GM18505 (cell line): ENCODE measurements at regions not wholly inside any gene's neighbourhood (a gene's known extent, or its start where the extent isn't known, plus 50 kb on each side); places are given as distances from the start of the nearest gene placed in this dataset.

Experiments used
- ATAC-seq: cut with Tn5 transposase; IDR thresholded peaks from one replicate; pipeline ENCODE4 v1.9.1; 2021; ENCODE audit not compliant: unreplicated experiment
- POLR2A ChIP-seq: IDR thresholded peaks from 4 replicates; pipeline ENCODE4 v1.6.1; 2011; ENCODE audit warnings: borderline replicate concordance; ENCODE audit not compliant: insufficient read depth, insufficient read length; ENCODE audit errors: extremely low read depth

GRCh38 chr15:93266291-93266690 lies 177.3 kb upstream of the RGMA start:
- no peak for TF ChIP-seq POLR2A
- ATAC-seq: no peak

DNA sequence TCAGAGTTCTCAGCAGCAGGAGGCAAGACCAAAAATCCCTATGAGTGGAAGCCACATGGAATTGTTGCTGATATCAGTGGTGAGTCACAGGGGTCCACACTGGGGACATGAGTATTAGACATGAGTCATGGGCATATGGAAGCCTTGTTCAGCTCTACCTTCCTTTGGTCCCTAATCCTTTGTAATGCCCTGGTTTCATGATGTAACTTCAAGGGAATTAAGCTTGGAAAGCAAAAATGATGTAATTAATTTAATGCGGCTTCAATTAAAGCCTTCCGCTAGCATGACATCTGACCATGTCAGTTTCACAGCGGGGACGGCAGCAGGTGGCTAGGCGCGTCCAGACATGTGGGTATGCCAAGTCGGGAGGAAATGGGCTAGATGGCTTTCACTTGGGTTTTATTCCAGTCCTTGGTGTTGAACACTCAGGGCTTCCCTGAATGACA lies 176.1 kb upstream of the RGMA start:
- no peak for ATAC-seq
- no peak for TF ChIP-seq POLR2A

DNA sequence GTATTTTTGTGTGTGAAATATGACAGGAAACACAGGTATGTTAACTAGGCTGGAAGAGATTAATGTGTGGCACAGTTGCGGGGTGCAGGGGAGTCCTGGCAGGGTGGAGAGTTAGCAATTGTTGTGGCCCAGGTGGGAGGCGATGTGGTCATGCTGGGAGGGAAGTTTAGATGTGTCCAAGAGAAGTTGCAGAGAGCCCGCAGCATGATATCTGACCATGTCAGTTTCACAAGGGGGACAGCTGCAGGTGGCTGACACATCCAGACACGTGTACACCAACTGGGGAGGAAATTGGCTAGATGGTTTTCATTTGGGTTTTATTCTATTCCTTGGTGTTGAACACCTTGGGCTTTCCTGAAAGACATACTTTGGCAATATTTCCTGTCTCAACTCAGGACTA lies 172.8 kb upstream of the RGMA start:
- ATAC-seq: no peak
- TF ChIP-seq POLR2A: no peak

- TF ChIP-seq POLR2A: no peak
- no peak for ATAC-seq
Measured at GRCh38 chr15:93257920-93258319, 168.9 kb upstream of the RGMA start.

DNA sequence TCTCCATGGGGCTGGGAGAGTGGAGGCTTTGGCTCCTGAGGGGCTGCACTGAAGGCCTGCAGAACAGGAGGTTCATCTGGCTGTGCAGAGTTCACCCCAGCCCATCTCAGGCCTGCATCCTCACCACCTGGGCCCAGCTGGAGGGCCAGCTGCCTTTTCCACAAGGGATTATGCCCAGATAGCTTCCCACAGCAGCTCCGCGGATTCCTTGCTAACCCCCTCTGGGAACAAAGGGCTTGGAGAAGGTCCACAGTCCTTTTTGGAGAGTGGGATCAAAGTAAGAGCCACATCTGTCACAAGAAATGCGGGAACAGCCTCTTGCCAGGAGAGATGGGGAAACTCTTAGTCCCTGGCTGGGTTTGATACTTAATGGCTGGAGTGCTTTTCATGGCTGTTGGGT lies 164.7 kb upstream of the RGMA start:
- TF ChIP-seq POLR2A: no peak
- no peak for ATAC-seq

GRCh38 chr15:93252780-93253179 lies 163.8 kb upstream of the RGMA start:
- TF ChIP-seq POLR2A: no peak
- ATAC-seq: no peak

GRCh38 chr15:93250950-93251349 lies 161.9 kb upstream of the RGMA start:
- ATAC-seq: no peak
- TF ChIP-seq POLR2A: no peak

DNA sequence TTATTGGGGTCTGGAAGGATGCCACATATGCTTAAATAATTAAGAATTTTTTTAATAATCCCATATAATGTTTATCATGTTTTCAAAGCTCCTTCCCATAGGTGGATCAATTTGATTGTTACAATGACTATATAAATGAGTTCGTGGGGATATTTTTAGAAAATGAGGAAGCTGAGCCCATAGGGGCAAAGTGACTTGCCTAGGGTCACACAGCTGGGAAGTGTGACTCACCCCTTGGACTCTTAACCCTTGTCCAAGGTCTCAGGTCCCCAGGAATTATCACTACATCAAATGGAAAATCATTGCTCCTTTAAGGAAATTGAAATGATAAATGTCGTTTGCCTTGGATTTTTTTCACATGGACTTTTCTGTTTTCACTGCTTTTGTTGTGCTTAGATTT lies 161.2 kb upstream of the RGMA start:
- ATAC-seq: no peak
- no peak for TF ChIP-seq POLR2A

DNA sequence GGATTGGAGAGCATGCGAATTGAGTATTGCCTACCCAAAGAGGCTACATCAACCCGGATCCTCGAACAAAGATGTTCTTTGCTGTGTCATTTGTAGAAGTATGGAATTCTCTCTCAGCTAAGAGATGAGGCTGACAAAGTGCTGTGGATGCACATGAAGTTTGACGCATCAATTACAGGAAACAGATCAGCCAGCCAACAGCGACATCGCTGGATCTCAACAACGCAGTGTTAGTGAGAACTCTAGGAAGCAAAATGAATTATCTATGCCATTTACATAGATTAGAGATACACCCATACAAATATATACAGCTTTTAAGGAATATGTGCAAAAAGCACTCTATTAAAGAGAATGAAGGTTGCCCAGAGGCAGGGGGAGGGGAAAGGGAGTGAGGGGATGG lies 160.6 kb upstream of the RGMA start:
- no peak for ATAC-seq
- TF ChIP-seq POLR2A: no peak

GRCh38 chr15:93247466-93248121 lies 158.6 kb upstream of the RGMA start:
- TF ChIP-seq POLR2A: no peak
- ATAC-seq: no peak

- TF ChIP-seq POLR2A: no peak
- no peak for ATAC-seq
Measured at GRCh38 chr15:93246266-93247242, 157.5 kb upstream of the RGMA start.

DNA sequence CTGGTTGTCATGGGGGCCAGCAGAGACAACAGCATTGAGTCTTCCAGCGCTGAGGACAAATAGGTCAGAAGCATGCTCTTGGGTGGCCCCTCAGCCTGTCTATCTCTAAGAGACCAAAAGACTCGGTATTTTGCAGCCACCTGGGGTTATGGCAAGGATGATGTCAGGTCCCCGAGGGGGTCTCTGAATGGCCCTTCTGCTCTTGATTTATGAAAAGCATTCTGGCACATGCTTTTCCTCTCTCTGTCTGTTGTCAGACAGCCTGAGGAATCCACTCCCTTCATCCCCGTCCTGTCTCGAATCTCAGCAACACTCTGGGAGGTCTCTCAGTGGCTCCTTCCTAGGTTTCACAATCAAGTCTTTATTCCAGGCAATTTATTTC lies 156.6 kb upstream of the RGMA start:
- no peak for ATAC-seq
- TF ChIP-seq POLR2A: no peak

DNA sequence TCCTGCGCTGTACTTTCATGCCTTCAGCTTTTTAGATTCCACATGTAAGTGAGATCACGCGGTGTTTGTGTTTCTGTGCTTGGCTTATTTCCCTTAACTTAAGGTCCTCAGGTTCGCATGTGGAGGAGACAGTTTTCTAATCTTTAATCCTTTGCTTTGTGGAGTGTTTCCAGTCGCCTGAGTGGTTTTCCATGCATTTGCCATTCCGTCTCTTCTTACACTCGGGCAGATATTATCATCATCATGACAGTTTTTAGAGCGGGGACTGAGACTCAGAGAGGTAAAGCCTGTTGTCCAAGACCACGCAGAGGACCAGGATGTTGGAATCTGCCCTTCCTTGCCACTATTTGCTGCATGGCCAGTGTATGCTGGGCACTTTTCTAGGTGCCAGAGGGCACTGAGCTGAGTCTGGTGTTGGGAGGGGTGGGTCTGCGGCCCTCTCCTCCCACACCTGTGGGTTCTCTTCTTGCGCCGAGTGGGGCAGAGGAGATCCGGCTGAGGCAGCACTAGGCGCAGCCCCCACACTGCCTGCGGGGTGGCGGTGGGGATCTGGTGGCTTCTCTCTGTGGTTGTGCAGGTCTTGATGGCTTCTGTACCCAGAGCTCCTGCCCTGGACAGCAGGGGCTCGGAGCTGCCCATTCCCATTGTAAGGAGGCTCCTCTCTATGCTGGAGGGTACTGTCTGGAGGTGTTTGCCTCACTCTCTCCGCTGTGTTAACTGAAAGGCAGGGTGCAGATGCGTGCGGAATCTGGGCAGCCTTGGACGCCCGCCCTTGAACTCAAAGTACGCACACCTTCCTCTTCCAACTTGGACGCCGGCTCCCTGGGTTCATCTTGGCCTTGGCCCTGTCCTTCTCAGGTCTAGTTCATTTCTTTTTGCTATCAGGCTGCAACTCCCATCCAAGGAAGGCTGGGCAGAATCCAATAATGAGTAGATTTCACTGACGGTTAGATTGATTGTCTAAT lies 156.0 kb upstream of the RGMA start:
- no peak for TF ChIP-seq POLR2A
- no peak for ATAC-seq
